ENCODE measurements at regions not wholly inside any gene's neighbourhood (a gene's known extent, or its start where the extent isn't known, plus 50 kb on each side); places are given as distances from the start of the nearest gene placed in this dataset.
"Not testable (repeated sequence)": the region's sequence is repeated elsewhere in the genome, so short reads cannot be mapped to it uniquely, and the experiment has no call there.

DNA sequence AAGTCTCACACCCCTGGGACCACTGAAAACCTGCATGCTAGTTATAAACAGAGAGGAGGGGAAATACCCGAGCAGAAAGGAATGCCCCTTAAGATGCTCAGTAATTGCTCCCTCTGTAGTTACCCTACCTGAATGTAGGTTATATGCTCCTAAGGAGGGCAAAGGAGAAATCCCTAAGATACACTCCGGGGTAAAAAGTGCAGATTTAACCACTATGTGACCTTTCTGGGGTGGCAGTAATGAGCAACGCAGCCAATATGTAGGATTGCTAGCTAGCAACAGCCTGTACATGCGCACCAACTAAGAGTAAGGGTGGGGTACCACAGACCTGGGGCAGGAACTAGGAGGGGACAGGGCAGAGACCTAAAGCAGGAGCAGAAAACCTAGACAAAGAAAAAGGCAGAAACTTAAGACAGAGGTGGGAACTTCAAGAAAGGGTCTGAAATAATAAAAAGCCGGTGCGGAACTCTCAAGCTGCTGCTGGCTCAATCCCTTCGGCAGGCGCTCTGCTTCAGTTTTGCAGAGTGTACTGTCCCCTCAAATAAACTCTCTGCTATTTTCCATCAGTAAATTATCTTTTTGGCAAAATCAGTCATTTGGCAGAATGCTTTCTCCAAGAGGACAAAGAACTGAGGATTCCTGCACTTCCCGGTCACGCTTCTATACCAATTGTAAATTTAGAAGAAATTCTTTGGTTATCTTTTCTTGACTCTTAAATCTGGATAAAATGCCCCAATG lies 823.8 kb downstream of the CDH11 start:
- DNase-seq (ENCODE audit: low spot score), result no peak

DNA sequence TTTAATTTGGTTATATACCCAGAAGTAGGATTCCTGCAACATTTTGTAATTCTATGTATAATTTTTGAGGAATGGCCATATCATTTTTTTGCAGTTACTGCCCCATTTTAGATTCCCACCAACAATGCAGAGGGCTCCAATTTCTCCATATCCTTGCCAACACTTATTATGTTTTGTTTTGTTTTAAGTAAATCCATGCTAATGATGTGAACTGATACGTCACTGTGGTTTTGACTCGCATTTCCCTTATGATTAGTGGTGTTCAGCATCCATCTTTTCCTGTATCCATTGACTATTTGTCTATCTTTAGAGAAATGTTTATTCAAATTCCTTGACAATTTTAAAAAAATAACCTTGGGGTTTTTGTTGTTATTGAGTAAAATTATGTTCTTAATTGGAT lies 826.4 kb downstream of the CDH11 start:
- no peak for DNase-seq (ENCODE audit: low spot score)

DNA sequence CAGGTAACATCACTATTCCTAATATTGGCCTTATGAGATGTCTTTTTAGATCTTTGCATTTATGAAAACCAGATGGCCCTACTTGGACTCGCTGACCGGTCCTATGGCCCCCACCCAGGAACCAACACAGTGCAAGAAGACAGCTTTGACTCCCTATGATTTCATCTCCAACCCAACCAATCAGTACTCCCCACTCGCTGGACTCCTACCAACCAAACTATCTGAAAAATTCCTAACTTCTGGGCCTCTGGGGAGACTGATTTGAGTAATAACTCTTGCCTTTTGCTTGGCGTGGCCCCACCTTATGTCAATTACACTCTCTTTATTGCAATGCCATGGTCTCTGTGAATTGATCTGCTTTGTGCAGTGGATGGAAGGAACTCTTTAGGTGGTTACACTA lies 828.9 kb downstream of the CDH11 start:
- DNase-seq (ENCODE audit: low spot score), result no peak

DNA sequence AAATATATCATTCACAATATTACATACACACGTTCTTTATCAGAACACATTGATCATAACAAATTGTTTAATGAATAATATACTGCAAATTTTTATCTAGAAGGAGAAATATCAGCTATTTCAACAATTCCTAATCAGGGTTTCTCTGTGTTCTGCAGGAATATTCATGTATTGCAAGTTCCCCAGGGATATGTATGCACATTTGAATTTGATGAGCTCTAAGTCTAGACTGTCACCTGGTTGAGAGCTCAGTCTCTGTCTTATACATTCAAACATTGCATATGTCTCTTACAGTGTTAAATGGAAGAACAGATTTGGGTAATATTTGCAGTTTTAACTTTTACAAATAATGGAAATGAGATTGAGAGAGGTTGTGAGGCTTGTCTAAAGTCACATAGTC lies 829.7 kb downstream of the CDH11 start:
- DNase-seq (ENCODE audit: low spot score), result no peak

DNA sequence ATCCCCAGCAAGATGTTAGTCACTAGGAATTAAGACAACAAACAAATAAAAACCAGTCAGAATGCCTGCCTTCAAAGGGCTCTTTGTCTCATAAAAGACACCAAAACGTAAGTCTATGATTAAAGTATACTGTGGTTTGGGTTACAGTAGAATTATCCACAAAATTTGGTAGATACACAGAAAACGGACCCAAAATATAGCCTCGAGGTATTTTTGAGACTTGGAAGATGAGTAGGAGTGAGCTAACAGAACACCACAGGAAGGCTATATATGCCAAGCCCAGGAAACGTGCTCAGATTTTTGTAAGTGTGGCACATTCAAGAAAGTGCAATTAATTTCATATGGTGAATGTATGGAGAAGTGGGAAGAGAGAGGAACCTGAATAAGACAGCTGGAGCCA lies 831.4 kb downstream of the CDH11 start:
- DNase-seq (ENCODE audit: low spot score), result no peak

DNA sequence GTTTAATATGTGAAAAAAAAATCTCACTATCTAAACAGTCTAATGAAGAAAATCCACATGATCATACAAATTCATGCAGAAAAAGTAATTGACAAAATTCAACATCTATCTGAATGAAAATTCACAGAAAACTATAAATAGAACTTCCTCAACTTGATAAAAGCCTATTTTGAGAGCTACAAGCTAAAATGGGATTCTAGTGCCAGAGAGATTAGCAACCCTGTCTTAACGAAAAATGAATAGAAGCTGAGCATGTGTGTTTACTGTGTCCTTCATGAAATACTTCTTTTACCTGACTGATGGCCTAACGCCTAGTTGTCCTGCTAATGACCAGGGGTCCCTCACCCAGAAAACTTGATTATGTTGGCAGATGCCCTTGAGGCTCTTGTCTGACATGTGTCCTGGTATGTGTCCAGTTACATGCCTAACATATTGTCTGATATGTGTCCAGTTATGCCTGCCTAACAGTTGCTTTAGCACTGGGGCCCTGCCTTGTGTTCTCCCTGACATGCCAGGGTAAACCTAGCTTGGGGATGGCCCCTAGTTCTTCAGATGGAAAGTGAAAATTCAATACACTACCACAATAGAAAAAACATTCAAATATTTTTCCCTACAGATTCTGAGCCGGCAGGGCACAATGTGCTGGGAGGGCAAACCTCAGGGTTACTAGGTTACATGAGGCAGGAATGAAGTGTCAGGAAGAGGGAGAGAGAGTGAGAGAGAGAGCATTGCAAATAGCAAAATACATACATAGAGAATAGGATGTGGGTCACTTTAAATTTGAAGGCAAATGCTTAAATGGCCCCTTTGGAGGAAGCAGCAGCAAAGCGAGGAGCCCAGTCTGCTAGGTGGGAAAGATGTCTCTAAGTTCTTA lies 834.0 kb downstream of the CDH11 start:
- no peak for DNase-seq (ENCODE audit: low spot score)

DNA sequence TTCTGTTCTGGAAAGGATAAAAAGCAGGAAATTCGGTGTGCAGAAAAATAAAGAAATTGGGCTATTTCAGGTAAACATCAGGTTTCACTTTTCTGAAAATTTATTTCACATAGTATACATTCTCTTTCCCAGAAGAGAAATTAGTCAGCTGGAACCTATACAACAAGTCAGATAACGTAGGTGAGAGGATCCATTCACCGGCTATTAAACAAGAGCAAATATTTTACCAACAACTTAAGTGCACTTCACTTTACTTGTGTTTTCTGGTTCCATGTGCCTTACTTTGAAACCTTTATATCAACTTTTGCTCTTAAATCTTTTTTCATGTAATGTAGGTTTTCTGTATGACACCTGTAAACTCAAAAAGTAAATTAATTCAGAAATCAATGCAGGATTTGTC lies 839.7 kb downstream of the CDH11 start:
- no peak for DNase-seq (ENCODE audit: low spot score)

DNA sequence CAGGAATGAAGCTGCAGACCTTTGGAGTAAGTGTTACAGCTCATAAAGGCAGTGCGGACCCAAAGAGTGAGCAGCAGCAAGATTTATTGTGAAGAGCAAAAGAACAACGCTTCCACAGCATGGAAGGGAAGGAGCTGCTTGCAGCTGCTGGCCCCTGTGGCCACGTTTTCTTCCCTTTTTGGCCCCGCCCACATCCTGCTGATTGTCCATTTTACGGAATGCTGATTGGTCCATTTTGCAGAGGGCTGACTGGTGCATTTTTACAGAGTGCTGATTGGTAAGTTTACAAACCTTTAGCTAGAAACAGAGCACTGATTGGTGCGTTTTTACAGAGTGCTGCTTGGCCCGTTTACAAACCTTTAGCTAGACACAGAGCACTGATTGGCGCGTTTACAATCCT lies 841.5 kb downstream of the CDH11 start:
- DNase-seq (ENCODE audit: low spot score), result no peak

DNA sequence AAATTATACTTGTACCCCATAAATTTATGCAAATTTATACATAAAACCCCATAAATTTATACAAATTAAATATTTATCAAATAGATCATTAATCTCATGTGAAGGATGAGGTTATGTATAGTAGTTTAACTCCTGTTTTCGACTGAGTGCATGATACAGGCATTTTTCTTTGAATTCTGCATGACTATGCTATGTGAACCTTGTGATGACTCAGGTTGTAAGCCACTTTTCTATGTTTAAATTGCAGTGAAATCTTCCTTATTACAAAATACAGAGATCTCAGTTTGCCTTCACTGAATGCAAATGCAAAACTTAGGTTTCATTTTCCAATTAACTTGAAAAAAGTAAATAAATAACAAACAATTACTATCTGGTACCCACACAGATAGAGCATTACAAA lies 843.7 kb downstream of the CDH11 start:
- no peak for DNase-seq (ENCODE audit: low spot score)

DNA sequence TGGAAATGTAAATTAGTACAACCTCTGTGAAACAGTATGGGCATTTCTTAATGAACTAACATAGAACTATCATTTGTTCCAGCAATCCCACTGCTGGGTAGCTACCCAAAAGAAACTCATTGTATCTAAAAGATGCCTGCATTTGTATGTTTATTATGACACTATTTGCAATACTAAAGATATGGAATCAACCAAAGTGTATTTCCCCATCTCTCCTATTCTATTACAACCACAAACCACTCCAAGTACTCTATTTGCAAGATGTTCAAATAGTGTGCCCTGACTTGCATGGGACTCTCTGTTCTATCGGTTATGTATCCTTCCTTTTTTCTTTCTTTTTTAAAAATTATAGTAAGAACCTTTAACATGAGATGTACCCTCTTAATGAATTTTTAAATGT lies 845.2 kb downstream of the CDH11 start:
- no peak for DNase-seq (ENCODE audit: low spot score)

DNA sequence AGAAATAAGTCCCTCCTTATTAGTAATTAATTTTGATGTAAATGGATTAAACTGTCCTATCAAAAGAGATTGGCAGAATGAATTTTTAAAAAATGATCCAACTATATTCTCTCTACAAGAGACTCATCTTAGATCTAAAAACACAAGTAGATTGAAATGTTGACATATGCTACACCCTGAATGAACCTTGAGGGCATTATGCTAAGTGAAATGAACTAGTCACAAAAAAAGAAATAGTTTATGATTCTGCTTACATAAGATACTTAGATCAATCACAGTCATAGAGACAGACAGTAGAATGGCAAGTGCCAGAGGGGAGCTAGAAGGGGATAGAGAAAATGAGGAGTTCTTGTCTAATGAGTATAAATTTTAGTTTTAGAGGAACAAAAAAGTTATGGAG lies 849.8 kb downstream of the CDH11 start:
- no peak for DNase-seq (ENCODE audit: low spot score)

DNA sequence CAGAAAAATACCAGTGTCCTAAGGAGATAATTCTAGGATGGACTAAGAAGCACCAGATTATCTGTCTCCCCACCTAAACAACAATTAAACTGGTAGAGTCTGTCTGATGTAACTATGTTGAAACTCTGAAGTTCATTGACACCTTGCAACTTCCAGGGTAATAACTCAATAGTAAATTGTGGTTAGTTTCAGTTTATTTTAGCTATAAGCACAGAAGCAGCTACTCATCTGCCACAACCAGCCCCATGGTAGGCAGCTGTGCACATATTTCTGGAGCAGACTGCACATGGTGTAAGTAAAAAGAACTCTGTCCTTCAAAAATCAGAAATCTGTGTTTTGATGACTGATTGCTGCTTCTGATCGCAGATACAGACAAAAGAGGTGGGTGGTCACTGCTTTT lies 852.1 kb downstream of the CDH11 start:
- no peak for DNase-seq (ENCODE audit: low spot score)

DNA sequence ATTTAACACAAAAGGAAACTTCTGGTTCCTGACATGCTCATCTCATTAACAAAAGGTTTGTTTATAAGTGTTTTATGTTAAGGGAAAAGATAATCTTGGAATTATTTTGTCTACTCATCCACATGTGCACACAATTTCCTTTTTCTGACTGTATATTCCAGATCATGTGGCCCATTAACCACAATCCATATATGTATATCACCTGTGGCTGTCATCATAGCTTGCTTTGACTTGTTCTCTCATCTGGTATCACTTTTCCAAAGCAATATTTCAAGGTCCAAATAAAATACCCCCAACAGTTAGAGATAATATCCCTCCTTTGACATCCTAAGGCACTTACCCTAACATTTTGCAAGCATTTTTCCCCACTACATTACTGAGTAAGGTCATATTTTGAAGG lies 856.1 kb downstream of the CDH11 start:
- no peak for DNase-seq (ENCODE audit: low spot score)

DNA sequence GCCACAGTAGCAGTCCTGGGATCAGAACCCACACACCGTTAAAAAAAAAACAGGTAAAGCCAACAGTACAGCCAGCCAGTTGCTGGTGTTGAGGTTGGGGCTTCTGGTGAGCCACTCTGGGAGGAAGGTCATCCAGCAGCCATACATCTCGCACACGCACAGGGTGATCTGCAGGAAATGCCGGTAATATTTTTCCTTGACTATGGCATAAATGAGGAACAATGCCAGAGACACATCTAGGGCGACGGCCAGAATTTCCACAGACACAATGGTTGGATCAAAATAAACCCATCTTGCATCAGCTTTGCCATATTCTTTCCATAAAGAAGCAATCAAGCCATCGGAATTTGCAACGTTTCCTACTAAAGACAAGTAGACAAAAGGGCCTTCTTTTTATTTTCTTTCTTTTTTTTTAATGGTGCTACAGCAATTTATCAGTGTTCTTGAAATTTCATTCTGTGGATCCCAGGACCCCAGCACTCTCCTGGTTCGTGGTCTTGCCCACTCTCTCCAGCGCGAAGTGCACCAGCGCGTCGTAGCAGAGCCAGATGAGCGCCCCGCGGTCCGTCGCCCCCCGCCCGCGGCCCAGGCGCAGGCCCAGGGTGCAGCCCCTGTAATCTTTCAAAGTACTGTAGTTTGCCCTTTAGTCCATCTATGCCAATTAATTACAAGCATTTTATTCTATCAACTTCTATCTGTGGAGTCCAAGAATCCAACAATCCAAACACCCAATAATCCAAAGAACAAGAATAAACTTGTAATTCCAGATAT lies 861.0 kb downstream of the CDH11 start:
- not testable (repeated sequence) for DNase-seq (ENCODE audit: low spot score)

DNA sequence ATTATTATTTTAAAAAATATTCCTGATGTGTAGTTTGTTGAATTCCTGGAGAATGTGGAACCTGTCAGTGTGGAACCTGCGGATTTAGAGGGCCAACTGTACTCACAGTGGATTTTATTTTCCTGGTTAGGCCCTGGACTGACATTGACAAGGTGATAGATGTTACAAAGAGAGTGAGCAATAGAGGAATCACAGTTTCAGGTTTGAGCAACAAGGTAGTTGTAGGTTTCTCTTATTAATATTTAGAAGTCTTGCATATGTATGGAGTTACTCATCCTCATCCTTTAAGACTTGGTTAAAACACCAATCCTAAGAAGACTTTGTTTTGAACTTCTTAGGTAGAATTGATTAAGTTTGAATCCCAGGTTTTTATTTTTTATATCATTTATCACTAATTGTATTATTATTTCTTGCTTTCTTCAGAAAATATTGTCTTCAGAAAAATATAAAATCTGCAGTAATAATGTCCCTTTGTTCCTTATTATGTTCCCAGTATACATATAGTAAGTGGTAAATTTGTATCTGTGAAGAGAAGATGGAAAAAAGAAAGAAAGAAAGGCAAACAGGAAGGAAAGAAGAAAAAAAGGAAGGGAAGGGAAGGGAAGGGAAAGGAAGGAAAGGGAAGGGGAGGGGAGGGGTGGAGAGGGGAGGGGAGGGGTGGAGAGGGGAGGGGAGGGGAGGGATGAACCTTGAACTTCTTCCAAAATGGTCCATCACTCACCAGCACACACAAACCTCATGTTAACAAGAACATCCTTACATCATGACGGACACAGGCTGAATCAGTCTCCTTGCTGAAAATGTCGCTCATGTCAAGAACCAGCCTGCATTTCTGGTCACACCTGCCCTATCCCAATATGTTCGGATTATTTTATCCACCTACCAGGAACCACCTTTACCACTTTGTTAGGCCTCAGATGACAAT lies 867.2 kb downstream of the CDH11 start:
- DNase-seq (ENCODE audit: low spot score), result no peak

DNA sequence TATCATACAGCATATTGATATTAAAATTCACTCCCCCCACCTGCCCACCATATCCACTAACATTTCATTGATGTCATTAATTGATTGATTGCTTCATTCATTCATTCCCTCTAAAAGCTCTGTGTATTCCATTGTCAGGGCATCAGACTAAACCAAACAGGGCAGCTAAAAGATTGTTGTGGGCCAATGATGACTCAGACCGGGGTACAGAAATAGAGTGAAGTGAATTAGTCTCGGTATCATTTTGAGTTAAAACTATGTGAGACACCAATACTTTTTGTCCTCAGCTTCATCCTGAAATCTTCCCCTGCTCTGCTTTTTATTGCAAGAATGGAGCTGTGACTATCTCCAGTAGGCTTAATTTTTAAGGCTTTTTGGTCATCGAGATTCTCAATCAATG lies 868.3 kb downstream of the CDH11 start:
- no peak for DNase-seq (ENCODE audit: low spot score)

DNA sequence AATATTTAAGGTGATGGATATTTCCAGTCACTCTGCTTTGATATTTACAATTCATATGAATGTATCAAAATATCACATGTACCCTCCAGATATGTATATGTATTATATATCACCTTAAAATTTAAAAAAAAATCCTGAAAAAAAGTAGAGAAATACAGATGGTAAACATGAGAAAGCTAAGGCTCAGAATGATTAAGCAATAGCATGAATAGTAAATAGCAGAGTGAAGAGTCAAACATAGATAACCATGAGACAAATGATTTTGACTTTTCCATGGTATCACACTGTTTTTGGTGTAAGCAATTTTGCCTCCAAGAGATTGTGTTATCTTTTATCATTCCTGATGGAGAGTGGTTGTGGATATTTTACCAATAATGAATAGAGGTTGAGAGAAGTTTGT lies 868.8 kb downstream of the CDH11 start:
- no peak for DNase-seq (ENCODE audit: low spot score)

DNA sequence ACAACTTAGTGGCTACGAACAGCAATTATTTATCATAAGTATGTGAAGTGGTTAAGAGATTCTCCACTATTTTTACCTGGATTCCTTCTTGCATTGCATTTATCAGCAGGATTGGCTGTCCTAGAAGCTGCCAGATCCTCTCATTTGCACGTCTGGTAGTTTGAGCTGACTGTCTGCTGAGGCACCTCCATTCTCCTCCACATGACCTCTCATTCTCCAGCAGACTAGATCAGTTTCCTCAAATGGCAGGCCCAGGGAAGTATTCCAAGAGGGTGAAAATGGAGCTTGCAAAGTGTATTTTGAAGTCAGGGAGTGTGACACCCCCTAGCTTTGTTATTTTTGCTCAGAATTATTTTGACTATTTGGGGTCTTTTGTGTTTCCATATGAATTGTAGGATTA lies 870.1 kb downstream of the CDH11 start:
- DNase-seq (ENCODE audit: low spot score), result no peak

DNA sequence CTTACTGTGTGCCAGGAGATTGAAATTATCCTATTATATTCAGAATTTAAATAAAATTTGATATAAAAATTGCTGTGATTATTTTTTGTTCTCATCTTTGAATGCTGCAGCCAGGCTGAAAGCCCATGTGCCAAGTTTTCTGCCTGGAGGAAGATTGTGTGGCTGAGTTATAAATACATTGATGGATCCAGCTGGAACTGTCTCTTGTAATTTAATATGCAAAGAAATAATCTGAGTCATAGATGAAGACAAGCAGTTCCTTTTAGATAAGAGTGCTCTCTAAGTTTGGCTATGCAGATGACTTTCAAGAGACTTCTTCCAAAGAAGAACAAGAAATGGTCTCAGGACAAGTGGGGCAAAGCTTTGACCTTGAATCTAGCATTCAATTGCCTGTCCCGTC lies 871.0 kb downstream of the CDH11 start:
- no peak for DNase-seq (ENCODE audit: low spot score)

DNA sequence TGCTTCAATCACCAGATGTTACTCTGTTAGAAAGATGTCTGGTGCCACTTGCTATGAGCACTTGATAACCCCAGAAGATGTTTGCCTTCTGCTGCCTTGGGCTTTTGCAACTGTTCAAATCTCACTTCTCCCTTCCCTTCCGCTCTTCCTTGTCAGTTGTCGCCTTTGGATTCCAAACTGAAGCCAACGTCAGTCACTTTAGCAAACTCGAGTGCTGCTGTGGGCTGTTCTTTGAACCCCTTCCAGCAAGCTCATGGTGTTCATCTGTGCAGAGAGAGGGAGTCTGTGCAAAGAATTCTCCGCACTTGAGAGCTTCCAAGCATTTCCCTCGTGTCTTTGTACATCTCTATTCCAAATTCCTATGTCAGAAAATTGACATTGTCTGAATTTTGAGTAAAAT lies 879.4 kb downstream of the CDH11 start:
- DNase-seq (ENCODE audit: low spot score), result no peak

DNA sequence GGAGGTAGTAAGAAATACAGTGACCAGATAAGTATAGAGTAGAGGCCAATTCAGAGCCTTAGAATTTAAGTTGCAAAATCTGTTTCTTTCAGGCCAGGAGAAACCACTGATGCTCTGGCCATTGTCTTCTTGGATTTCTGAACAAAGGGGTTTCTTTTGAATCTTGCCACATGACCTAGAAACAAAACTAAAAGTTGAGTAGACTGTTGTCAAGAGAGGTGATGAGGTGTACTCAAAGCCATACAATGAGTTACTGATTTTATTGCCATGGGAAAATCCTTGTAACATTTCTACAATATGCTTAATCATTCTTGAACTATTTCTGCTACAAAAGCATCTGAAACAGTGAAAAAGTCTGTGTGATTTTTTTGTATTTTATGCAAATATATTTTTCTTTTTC lies 881.3 kb downstream of the CDH11 start:
- no peak for DNase-seq (ENCODE audit: low spot score)

DNA sequence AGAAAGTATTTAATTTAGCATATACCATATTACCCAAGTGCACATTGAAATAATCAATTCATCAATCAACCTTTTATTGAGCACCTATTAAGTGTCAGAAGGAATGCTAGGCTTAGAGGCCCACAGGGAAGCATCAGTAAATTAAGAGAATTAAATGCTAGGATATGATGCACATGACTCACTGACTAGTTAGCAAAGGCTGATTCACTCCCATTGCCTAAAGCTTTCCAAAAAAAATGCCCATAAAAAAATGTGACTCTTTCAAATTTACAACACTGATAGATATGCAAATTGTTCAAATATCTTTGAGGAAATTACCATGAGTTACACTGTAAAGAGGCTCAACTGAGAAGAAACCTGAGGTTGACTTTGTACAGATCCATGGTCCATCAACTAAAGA lies 883.3 kb downstream of the CDH11 start:
- DNase-seq (ENCODE audit: low spot score), result no peak
